K562 (cell line): ENCODE measurements at regions not wholly inside any gene's neighbourhood (a gene's known extent, or its start where the extent isn't known, plus 50 kb on each side); places are given as distances from the start of the nearest gene placed in this dataset.

ENCODE experiments used
- ATAC-seq: fragments of 200-7000 bp; cut with Tn5 transposase; 3 replicates; pipeline ENCODE4 v1.9.1; 2020; ENCODE audit warnings: moderate library complexity
- BruUV-seq: library from RNA; stranded (reverse); fragments of 400-500 nt; replicated peaks from 2 replicates; lab custom pipeline; 2021; lab: Mats Ljungman, UMichigan
- CTCF ChIA-PET: fragments of 300-600 bp; formaldehyde crosslinking; extraction: SDS; loops from one replicate; lab custom pipeline; 2021; ENCODE audit warnings: low intra/inter-chr PET ratio; lab: Yijun Ruan, JAX
- POLR2A ChIA-PET: fragments of 300-600, 350-650 bp; sonication (Branson Sonifier 250); formaldehyde crosslinking; extraction: SDS; loops from one replicate; lab custom pipeline; 2021; ENCODE audit warnings: antibody characterized with exemption, inconsistent platforms; lab: Yijun Ruan, JAX
- DNase-seq, 4 experiments: peaks; one replicate each; pipeline versions ENCODE4 v3.0.0 to v3.0.0-alpha.2; 2011 to 2018; ENCODE audit warnings: low spot score in 3 of 4, mixed read lengths in 3 of 4; ENCODE audit errors: extremely low read depth in 1 of 4
- FAIRE-seq: peaks from 2 replicates; lab custom pipeline; 2011; peaks lifted over from hg19 to GRCh38; lab: Jason Lieb, UNC
- H2AFZ ChIP-seq: 2 replicates; pipeline ENCODE4 v1.6.0; 2011; ENCODE audit warnings: low read depth, low read length, control low read depth, inconsistent platforms
- H3K27ac ChIP-seq: fragments of 200-600 bp; 3 replicates; pipeline ENCODE4 v1.8.0; 2011; ENCODE audit warnings: low read depth, mild to moderate bottlenecking, control low read depth, inconsistent platforms, low read length, moderate library complexity, mixed read lengths; ENCODE audit errors: extremely low read depth
- H3K27me3 ChIP-seq, 2 experiments: fragments of 300-600 bp in 1 of 2; 2 replicates in 1 of 2; 3 replicates in 1 of 2; pipeline versions ENCODE4 v1.6.0 to v1.8.0; 2011; ENCODE audit warnings: inconsistent platforms in 2 of 2, low read length in 2 of 2, mild to moderate bottlenecking in 1 of 2, mixed read lengths in 1 of 2, moderate library complexity in 1 of 2; ENCODE audit not compliant: control insufficient read depth in 2 of 2, insufficient read depth in 2 of 2
- H3K36me3 ChIP-seq: fragments of 300-600 bp; 3 replicates; pipeline ENCODE4 v1.8.0; 2011; ENCODE audit warnings: mild to moderate bottlenecking, low read length, inconsistent platforms; ENCODE audit not compliant: control insufficient read depth, insufficient read depth
- H3K4me1 ChIP-seq, 2 experiments: fragments of 200-600 bp in 1 of 2; replicated peaks in 1 of 2; 2 replicates in 1 of 2; 3 replicates in 1 of 2; pipeline versions ENCODE4 v1.5.1 to v1.8.0; 2011; ENCODE audit warnings: inconsistent platforms in 2 of 2, low read length in 2 of 2, mild to moderate bottlenecking in 1 of 2, mixed read lengths in 1 of 2, moderate library complexity in 1 of 2; ENCODE audit not compliant: control insufficient read depth in 2 of 2, insufficient read depth in 2 of 2
- H3K4me2 ChIP-seq: 2 replicates; pipeline ENCODE4 v1.6.1; 2011; ENCODE audit warnings: low read length, control low read depth, inconsistent platforms, mixed read lengths; ENCODE audit not compliant: insufficient read depth
- H3K4me3 ChIP-seq: fragments of 200-600 bp; sonication (generic), shearing (Covaris generic); 2 replicates; pipeline ENCODE4 v1.5.1; 2016; ENCODE audit warnings: control low read depth, inconsistent platforms
- H3K79me2 ChIP-seq: fragments of 200-600 bp; 3 replicates; pipeline ENCODE4 v1.8.0; 2011; ENCODE audit warnings: low read length, inconsistent platforms; ENCODE audit not compliant: control insufficient read depth, insufficient read depth
- H3K9ac ChIP-seq, 2 experiments: 2 replicates each; pipeline versions ENCODE4 v1.6.0 to v1.6.1; 2011; ENCODE audit warnings: low read depth in 2 of 2, low read length in 2 of 2, control low read depth in 1 of 2, inconsistent platforms in 1 of 2, mild to moderate bottlenecking in 1 of 2, mixed read lengths in 1 of 2; ENCODE audit not compliant: insufficient read depth in 1 of 2
- H3K9me1 ChIP-seq: one replicate; pipeline ENCODE4 v1.6.0; 2011; ENCODE audit warnings: inconsistent platforms, mild to moderate bottlenecking, low read length, moderate library complexity; ENCODE audit not compliant: control insufficient read depth, insufficient read depth
- H3K9me3 ChIP-seq: replicated peaks from 2 replicates; pipeline ENCODE4 v1.5.1; 2011; ENCODE audit warnings: low read depth, low read length, inconsistent platforms; ENCODE audit not compliant: control insufficient read depth, insufficient read depth
- H4K20me1 ChIP-seq: replicated peaks from 2 replicates; pipeline ENCODE4 v1.6.1; 2011; ENCODE audit warnings: low read length, inconsistent platforms, mixed read lengths; ENCODE audit not compliant: control insufficient read depth, insufficient read depth
- CGGBP1 ChIP-seq: fragments of 250-450 bp; sonication (Bioruptor Pico); IDR thresholded peaks from 2 replicates; pipeline ENCODE4 v1.9.0; 2021; ENCODE audit warnings: mild to moderate bottlenecking
- FOXA1 ChIP-seq: fragments of 450-650 bp; IDR thresholded peaks from 2 replicates; pipeline ENCODE4 v1.6.1; 2016; ENCODE audit warnings: mild to moderate bottlenecking, borderline replicate concordance
- HOXB6 ChIP-seq: fragments of 250-450 bp; sonication (Bioruptor Pico); IDR thresholded peaks from 2 replicates; pipeline ENCODE4 v1.5.1; 2022; ENCODE audit warnings: mild to moderate bottlenecking, borderline replicate concordance
- KDM1A ChIP-seq, 2 experiments: fragments of 450-650 bp; IDR thresholded peaks; 2 replicates each; pipeline ENCODE4 v1.6.1; 2016; ENCODE audit warnings: mild to moderate bottlenecking in 2 of 2
- NFRKB ChIP-seq: fragments of 450-650 bp; IDR thresholded peaks from 2 replicates; pipeline ENCODE4 v1.6.1; 2016; ENCODE audit warnings: low read depth
- NR2C2 ChIP-seq, 2 experiments: fragments of 200-800 bp in 1 of 2; sonication (Bioruptor generic) in 1 of 2; sonication (generic) in 1 of 2; formaldehyde crosslinking in 1 of 2; IDR thresholded peaks; 2 replicates each; pipeline versions ENCODE4 v1.6.1 to v1.8.0; 2016 to 2022; ENCODE audit warnings: mild to moderate bottlenecking in 1 of 2, missing compliant biosample characterization in 1 of 2, missing genetic modification characterization in 1 of 2, missing genetic modification reagents in 1 of 2
- RFX5 ChIP-seq: IDR thresholded peaks from 2 replicates; pipeline ENCODE4 v1.6.1; 2011; ENCODE audit warnings: low read depth, mild to moderate bottlenecking, improper control_type of control experiment, low read length
- SFPQ ChIP-seq: fragments of 200-400 bp; formaldehyde crosslinking; IDR thresholded peaks from 2 replicates; pipeline ENCODE4 v1.6.1; 2017; ENCODE audit warnings: mild to moderate bottlenecking, low read depth, low read length, moderate library complexity
- SIX5 ChIP-seq, 2 experiments: IDR thresholded peaks; 2 replicates each; pipeline ENCODE4 v1.6.1; 2011; ENCODE audit warnings: low read length in 2 of 2, borderline replicate concordance in 1 of 2, low read depth in 1 of 2, mild to moderate bottlenecking in 1 of 2, moderate library complexity in 1 of 2; ENCODE audit not compliant: insufficient read depth in 1 of 2
- SPI1 ChIP-seq: IDR thresholded peaks from 2 replicates; pipeline ENCODE4 v1.6.1; 2011; ENCODE audit warnings: low read depth, low read length, control low read depth, borderline replicate concordance
- TCF3 ChIP-seq: sonication (generic); formaldehyde crosslinking; IDR thresholded peaks from 2 replicates; pipeline ENCODE4 v1.4.0; 2020; ENCODE audit warnings: mild to moderate bottlenecking, missing genetic modification reagents
- ZNF134 ChIP-seq: fragments of 250-450 bp; sonication (Bioruptor Pico); conservative IDR thresholded peaks from 2 replicates; pipeline ENCODE4 v1.4.0; 2020
- ZNF280A ChIP-seq: fragments of 450-650 bp; IDR thresholded peaks from 2 replicates; pipeline ENCODE4 v1.6.1; 2018; ENCODE audit warnings: mild to moderate bottlenecking, low read depth; ENCODE audit not compliant: partially characterized antibody
- WGBS: fragments of 100-300 bp; shearing (Covaris generic); methylation state at CpG from one replicate; pipeline ENCODE4 v1.1.6; 2016; ENCODE audit warnings: low coverage, mixed read lengths; ENCODE audit not compliant: insufficient coverage; ENCODE audit errors: missing lambda C conversion rate; 5-methylcytosine and 5-hydroxymethylcytosine counted together
- in situ Hi-C: fragments of 300-500 bp; cut with MboI; formaldehyde crosslinking; loops from 4 replicates; pipeline ENCODE4 v1.15.0; 2018; ENCODE audit warnings: inconsistent platforms, mixed read lengths
- intact Hi-C: fragments of 100-400 bp; cut with micrococcal nuclease; formaldehyde crosslinking; loops from 2 replicates; pipeline ENCODE4 v1.14.2; 2022

GRCh38 chr17:78291944-78292910 is 60.8 kb downstream of the TMEM235 start:
- CTCF ChIA-PET = no interaction called here
- Histone ChIP-seq H3K9me1 (peaks cover 2% of the 10 kb centered on the region), H2AFZ (no peak overlapping the region), H3K27me3 (no peaks in the 10 kb centered on the region), H3K36me3 (no peaks in the 10 kb centered on the region), H3K9me3 (no peaks in the 10 kb centered on the region), H3K9ac (peak overlapping the region in 1 of 2 experiments; percentile 48; a peak in 2 of 4 replicates), H3K4me1 (peaks cover 4 to 28% of the 10 kb centered on the region in 2 experiments; a peak in 4 of 5 replicates), H3K27ac (no peak overlapping the region), H3K79me2 (no peaks in the 10 kb centered on the region), H3K4me2 (no peak overlapping the region), H4K20me1 (no peaks in the 10 kb centered on the region), H3K4me3 (no peak overlapping the region)
- no peak for TF ChIP-seq HOXB6 (CRISPR knock-in tag)
- no peak for TF ChIP-seq ZNF280A
- no peak for TF ChIP-seq RFX5
- TF ChIP-seq SIX5 (IDR thresholded peaks at IDR 0.05; ENCODE audit: borderline replicate concordance in 1 of 2, insufficient read depth in 1 of 2, low read depth in 1 of 2, low read length in 2 of 2) = no peak
- TF ChIP-seq SPI1 = no peak
- TF ChIP-seq FOXA1 = no peak
- TF ChIP-seq CGGBP1 (CRISPR knock-in tag) = no peak
- TF ChIP-seq NR2C2 (CRISPR knock-in tag; IDR thresholded peaks at IDR 0.05) = no peak
- no peak for TF ChIP-seq NR2C2 (tag; IDR thresholded peaks at IDR 0.05)
- TF ChIP-seq KDM1A (IDR thresholded peaks at IDR 0.05) = no peak
- no peak for TF ChIP-seq ZNF134 (CRISPR knock-in tag)
- TF ChIP-seq NFRKB = no peak
- no peak for TF ChIP-seq TCF3 (CRISPR knock-in tag)
- TF ChIP-seq SFPQ = no peak
- ATAC-seq (no peak), DNase-seq (no peak), FAIRE-seq (no peak)
- in situ Hi-C loops (no loop called here), intact Hi-C loops (no loop called here)
- WGBS = 62% methylated on average over 21 of the region's 26 CpGs
- POLR2A ChIA-PET = interaction anchor here (0.5 to 1.2 kb wide), 4 partner anchors 20 to 166 kb away, joined by 3 to 5 read pairs (median 4); no protein-coding TSS in a partner anchor
- no TSS peak for BruUV-seq
